WERI-Rb-1 (cell line): ENCODE measurements at regions not wholly inside any gene's neighbourhood (a gene's known extent, or its start where the extent isn't known, plus 50 kb on each side); places are given as distances from the start of the nearest gene placed in this dataset.

ENCODE experiments used
- DNase-seq: peaks from one replicate; pipeline ENCODE4 v3.0.0-alpha.2; 2020
- H3K27ac ChIP-seq: fragments of 250-450 bp; sonication (Bioruptor Pico); 2 replicates; pipeline ENCODE4 v1.5.1; 2020; ENCODE audit warnings: mild to moderate bottlenecking, moderate library complexity
- H3K27me3 ChIP-seq: fragments of 250-450 bp; sonication (Bioruptor Pico); 2 replicates; pipeline ENCODE4 v1.5.1; 2021; ENCODE audit warnings: mild to moderate bottlenecking, low read depth, moderate library complexity; ENCODE audit not compliant: insufficient read depth, severe bottlenecking
- H3K36me3 ChIP-seq: fragments of 250-450 bp; sonication (Bioruptor Pico); 2 replicates; pipeline ENCODE4 v1.5.1; 2020; ENCODE audit warnings: mild to moderate bottlenecking, moderate library complexity
- H3K4me3 ChIP-seq: 2 replicates; pipeline ENCODE4 v1.5.1; 2011; ENCODE audit warnings: low read depth, mild to moderate bottlenecking, control low read depth, low read length
- H3K9me3 ChIP-seq: fragments of 250-450 bp; sonication (Bioruptor Pico); 2 replicates; pipeline ENCODE4 v1.5.1; 2021; ENCODE audit warnings: mild to moderate bottlenecking, moderate library complexity; ENCODE audit not compliant: severe bottlenecking
- TF ChIP-seq, protein P1 (sequence below): IDR thresholded peaks from 2 replicates; pipeline ENCODE4 v1.5.1; 2011; ENCODE audit warnings: low read depth, mild to moderate bottlenecking, control low read depth, inconsistent platforms, low read length

DNA sequence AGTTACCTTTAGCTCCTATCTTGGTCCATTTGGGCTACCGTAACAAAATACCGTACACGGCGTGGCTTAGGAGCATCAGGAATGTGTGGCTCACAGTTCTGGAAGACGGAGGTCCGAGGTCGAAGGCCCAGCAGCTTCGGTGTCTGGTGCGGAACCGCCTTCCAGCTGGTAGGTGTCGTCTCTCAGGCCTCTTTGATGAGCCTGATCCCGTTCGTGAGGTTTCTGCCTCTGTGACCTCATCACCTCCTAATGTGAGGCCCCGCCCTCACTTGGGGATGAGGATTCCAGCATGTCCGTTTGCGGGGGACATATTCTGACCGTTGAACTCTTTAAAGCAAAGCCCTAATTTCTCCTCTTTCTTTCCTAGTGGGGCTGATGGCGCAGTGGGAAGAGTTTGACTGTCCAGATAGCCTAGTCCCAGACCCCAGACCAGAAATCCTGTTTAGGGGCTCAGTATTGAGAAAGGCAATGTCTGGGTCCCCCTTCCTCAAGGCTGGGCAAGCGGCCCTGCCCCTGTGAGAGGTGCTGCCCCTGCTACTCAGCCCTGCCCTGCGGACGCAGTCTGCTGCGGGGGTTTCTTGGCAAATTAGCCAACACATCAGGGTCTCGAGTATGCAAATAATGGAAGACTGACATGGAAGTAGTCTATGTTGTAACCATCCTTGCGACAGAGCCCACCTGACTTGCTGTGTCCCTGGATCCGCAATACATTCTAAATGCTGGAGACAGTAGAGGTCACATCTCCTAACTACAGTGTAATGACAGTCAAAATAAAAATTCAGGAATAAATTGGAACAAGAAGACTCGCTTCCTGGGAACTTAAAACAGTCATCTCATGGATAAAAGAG is 128.0 kb downstream of the ASB1 start:
- Histone ChIP-seq H3K4me3 (no peak overlapping the region), H3K27me3 (peaks cover 85% of the 10 kb centered on the region), H3K36me3 (no peaks in the 10 kb centered on the region), H3K27ac (no peak overlapping the region), H3K9me3 (no peaks in the 10 kb centered on the region)
- DNase-seq = no peak
- TF ChIP-seq, protein P1, sequence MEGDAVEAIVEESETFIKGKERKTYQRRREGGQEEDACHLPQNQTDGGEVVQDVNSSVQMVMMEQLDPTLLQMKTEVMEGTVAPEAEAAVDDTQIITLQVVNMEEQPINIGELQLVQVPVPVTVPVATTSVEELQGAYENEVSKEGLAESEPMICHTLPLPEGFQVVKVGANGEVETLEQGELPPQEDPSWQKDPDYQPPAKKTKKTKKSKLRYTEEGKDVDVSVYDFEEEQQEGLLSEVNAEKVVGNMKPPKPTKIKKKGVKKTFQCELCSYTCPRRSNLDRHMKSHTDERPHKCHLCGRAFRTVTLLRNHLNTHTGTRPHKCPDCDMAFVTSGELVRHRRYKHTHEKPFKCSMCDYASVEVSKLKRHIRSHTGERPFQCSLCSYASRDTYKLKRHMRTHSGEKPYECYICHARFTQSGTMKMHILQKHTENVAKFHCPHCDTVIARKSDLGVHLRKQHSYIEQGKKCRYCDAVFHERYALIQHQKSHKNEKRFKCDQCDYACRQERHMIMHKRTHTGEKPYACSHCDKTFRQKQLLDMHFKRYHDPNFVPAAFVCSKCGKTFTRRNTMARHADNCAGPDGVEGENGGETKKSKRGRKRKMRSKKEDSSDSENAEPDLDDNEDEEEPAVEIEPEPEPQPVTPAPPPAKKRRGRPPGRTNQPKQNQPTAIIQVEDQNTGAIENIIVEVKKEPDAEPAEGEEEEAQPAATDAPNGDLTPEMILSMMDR = no peak

DNA sequence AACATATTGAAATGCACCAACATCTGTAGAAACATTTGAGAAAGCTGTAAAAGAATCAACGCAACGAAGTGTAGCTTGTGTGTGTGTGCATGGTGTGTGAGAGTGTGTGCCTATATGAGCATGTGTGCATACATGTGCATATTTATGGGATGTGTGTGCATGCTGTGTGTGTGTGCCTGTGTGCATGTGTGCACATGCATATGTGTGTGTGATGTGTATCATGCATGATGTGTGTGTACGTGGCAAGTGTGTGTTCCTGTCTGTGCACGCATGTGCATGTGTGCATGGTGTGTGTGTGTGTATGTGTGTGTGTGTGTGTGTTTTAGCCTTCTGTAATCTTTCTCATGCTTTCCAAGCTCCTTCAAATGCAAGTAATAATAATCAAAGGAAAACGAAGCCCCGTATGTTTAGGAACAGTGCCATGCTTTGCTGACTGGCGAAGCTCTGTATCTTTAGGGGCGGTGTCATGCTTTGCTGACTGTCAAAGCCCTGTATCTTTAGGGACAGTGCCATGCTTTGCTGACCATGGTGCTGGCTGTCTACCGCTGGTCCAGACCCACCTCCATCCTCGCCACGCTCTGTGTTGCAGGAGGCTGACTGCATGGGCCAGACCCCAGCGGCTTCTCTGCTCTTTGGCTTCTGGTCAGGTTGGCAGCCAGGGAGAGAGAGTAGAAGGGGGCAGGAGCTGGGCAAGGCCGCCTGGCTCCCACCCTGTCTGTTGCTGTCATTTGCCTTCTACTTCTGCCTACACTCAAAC is 129.2 kb downstream of the ASB1 start:
- Histone ChIP-seq H3K9me3 (no peaks in the 10 kb centered on the region), H3K36me3 (no peaks in the 10 kb centered on the region), H3K4me3 (no peak overlapping the region), H3K27me3 (peaks cover 93% of the 10 kb centered on the region), H3K27ac (no peak overlapping the region)
- TF ChIP-seq, protein P1 = no peak
- no peak for DNase-seq

DNA sequence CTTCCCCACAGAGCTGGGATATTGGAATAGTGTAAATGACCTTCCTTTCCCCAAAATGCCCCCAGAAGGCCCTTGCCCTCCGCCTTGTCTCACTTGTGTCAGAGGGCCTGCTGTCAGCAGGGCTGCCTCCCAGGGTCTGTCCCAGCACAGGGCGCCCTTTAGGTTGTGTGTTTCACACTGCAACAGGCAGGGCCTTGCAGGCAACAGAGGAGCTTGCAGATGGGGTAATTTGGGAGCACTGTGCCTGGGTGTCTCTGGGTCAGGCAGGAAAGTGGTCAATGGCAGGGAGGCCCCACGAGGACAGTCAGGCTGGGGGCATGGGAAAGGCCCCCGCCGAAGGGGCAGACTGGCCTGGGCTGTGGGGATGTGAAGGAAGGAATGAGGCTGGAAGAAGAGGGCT is 130.7 kb downstream of the ASB1 start:
- TF ChIP-seq, protein P1 = no peak
- Histone ChIP-seq H3K36me3 (no peaks in the 10 kb centered on the region), H3K4me3 (no peak overlapping the region), H3K27ac (no peak overlapping the region), H3K9me3 (no peaks in the 10 kb centered on the region), H3K27me3 (peaks cover 93% of the 10 kb centered on the region)
- no peak for DNase-seq

DNA sequence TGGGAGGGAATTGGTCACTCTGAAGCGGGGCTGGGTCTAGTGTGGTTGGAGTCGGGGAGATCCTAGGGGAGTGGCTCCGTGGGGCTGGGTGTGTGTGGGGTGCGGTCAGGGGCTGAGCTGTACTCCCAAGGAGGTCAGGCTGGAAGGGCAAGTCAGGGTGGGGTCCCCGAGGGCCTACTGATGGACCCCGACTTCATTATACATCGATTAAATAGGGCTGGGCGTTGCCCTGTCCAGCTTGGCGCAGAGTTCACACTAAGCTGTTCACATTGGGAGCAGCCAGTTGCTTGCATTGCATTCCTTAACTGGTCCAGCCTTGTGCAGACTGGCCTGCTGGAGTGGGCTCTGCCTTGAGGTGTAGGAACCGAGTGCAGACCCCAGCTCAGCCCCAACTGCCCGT is 131.2 kb downstream of the ASB1 start:
- no peak overlapping the region for H3K4me3 ChIP-seq
- no peak for DNase-seq
- TF ChIP-seq, protein P1 = no peak
- peaks cover 94% of the 10 kb centered on the region for H3K27me3 ChIP-seq
- H3K9me3 ChIP-seq = no peaks in the 10 kb centered on the region
- H3K36me3 ChIP-seq = no peaks in the 10 kb centered on the region
- no peak overlapping the region for H3K27ac ChIP-seq

DNA sequence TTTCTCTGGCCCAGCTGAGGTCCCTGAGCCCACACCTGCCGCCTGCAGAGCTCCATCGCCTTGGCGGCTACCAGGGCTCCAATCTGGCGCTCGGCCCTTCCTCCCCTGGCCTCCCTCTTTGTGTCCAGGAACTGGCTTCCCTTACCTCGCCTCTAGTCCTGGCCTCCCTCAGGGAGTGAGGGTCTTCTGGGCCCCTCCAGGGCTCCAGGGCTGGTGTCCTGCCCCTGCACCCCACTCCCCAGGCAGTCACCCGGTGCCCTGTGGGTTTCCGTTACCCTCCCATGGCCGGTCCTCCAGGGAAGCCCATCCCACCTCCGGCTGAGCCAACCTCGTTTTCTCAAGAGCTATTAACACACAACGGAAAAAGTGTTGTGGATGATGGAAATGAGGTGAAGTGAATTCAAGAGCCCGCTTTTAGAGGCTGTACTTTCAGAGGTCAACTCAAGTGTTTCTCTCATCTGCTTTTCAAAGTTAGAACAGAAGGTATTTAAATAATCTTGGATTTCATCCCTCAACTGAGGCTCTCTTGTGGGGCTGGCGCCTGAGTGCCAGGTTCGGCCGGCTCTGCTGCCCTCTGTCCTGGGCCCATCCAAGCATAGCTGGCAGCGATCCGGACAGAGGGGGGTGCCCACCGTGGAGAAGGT is 131.9 kb downstream of the ASB1 start:
- no peaks in the 10 kb centered on the region for H3K9me3 ChIP-seq
- no peak for DNase-seq
- TF ChIP-seq, protein P1 = no peak

More for the DNA sequence above, 131.9 kb downstream of the ASB1 start:
- Histone ChIP-seq H3K27ac (no peak overlapping the region), H3K4me3 (no peak overlapping the region), H3K36me3 (no peaks in the 10 kb centered on the region), H3K27me3 (peaks cover 99% of the 10 kb centered on the region)
